SH-SY5Y (cell line): ENCODE measurements at regions not wholly inside any gene's neighbourhood (a gene's known extent, or its start where the extent isn't known, plus 50 kb on each side); places are given as distances from the start of the nearest gene placed in this dataset.

ENCODE experiments used
- GATA2 ChIP-seq: IDR thresholded peaks from 2 replicates; pipeline ENCODE4 v1.6.1; 2011; ENCODE audit warnings: mild to moderate bottlenecking, low read depth, low read length
- GATA3 ChIP-seq: IDR thresholded peaks from 2 replicates; pipeline ENCODE4 v1.6.1; 2011; ENCODE audit warnings: low read depth, mild to moderate bottlenecking, low read length, moderate library complexity

DNA sequence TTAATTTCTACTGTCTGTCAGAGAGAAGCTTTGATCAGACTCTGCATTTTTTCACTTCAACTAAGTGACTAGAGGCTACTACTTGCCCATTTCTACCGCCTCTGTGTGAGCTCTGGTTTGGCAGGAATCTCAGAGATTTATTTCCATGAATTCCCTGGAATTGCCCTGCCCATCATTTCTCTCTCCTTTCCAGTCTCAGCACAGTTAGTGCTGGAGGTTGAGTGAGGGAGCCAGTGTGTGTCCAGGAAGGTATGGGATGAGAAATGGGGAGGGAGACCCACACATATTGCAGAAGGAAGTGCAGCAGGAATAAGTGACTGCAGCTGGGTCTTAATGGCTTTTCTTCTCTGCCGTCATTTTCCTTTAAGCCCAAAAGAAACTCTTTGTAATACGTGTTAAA, 443.1 kb upstream of the ZNF462 start:
- TF ChIP-seq GATA3 (no peak), GATA2 (no peak)
